Lower leg skin (tissue), 3 donors: ENCODE measurements at regions not wholly inside any gene's neighbourhood (a gene's known extent, or its start where the extent isn't known, plus 50 kb on each side); places are given as distances from the start of the nearest gene placed in this dataset.

Experiments used
- CTCF ChIP-seq, 3 donors: fragments of 450-650 bp; IDR thresholded peaks; one replicate each; pipeline ENCODE4 v1.5.1; 2016; ENCODE audit warnings: antibody characterized with exemption in 3 of 3, mild to moderate bottlenecking in 3 of 3, moderate library complexity in 2 of 3
- POLR2A ChIP-seq, 2 donors: fragments of 450-650 bp; IDR thresholded peaks; one replicate each; pipeline ENCODE4 v1.6.1; 2016 to 2017; ENCODE audit warnings: antibody characterized with exemption in 2 of 2, mild to moderate bottlenecking in 1 of 2, moderate library complexity in 1 of 2

DNA sequence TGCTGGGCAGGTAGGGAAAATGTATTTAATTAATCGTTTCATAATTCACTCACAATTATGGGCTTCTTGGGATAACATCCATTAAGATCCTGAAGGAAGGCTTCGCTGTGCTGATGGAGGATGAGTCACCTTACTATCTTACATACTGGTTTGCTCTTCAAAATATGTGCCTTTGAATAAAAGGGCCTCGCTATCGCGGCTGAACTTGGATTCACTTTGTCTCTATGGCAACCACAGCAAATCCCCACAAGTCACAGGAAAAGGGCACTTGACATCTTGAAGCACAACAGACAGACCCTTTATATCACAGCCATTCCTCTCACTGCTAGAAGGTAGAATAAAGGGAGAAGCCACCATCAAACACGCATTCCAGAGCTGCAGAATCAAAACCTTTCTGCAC, 141.3 kb upstream of the MYLIP start:
- TF ChIP-seq CTCF (IDR thresholded peaks at IDR 0.05) (no peak), POLR2A (IDR thresholded peaks at IDR 0.05) (no peak)
